OCI-LY3 (cell line): ENCODE measurements at regions not wholly inside any gene's neighbourhood (a gene's known extent, or its start where the extent isn't known, plus 50 kb on each side); places are given as distances from the start of the nearest gene placed in this dataset.

Experiments
- H2AFZ ChIP-seq: fragments of 200-600, 300-600 bp; shearing (Covaris generic); 2 replicates; pipeline ENCODE4 v1.6.0; 2014; ENCODE audit warnings: antibody characterized with exemption, low read depth, low read length
- H3K27ac ChIP-seq: fragments of 200-600, 300-600 bp; sonication (generic); 2 replicates; pipeline ENCODE4 v1.5.1; 2014; ENCODE audit warnings: mild to moderate bottlenecking, low read length, moderate library complexity, mixed read lengths
- H3K27me3 ChIP-seq: fragments of 200-600, 300-600 bp; sonication (generic); 2 replicates; pipeline ENCODE4 v1.6.1; 2014; ENCODE audit warnings: low read depth, low read length, mixed read lengths
- H3K36me3 ChIP-seq: fragments of 200-600, 300-600 bp; sonication (generic); replicated peaks from 2 replicates; pipeline ENCODE3; 2014; ENCODE audit warnings: low read depth, low read length, mixed read lengths
- H3K4me1 ChIP-seq: fragments of 300-600, 200-600 bp; sonication (generic); 2 replicates; pipeline ENCODE4 v1.6.1; 2014; ENCODE audit warnings: low read length, mixed read lengths
- H3K4me2 ChIP-seq: fragments of 200-600, 300-600 bp; sonication (generic); 2 replicates; pipeline ENCODE4 v1.6.1; 2014; ENCODE audit warnings: low read length, mixed read lengths
- H3K4me3 ChIP-seq: fragments of 300-600, 200-600 bp; sonication (generic); 2 replicates; pipeline ENCODE4 v1.5.1; 2014; ENCODE audit warnings: antibody characterized with exemption, mild to moderate bottlenecking, low read length, moderate library complexity
- H3K79me2 ChIP-seq: fragments of 300-600, 200-600 bp; shearing (Covaris generic); 2 replicates; pipeline ENCODE4 v1.6.1; 2014; ENCODE audit warnings: mild to moderate bottlenecking, low read length, mixed read lengths
- H3K9ac ChIP-seq: fragments of 300-600, 200-600 bp; shearing (Covaris generic); 2 replicates; pipeline ENCODE4 v1.6.0; 2014; ENCODE audit warnings: mild to moderate bottlenecking, low read length, moderate library complexity
- H3K9me3 ChIP-seq: fragments of 200-600, 300-600 bp; shearing (Covaris generic); 2 replicates; pipeline ENCODE4 v1.6.1; 2014; ENCODE audit warnings: low read length, mixed read lengths; ENCODE audit not compliant: insufficient read depth
- H4K20me1 ChIP-seq: fragments of 200-600, 300-600 bp; sonication (generic); 2 replicates; pipeline ENCODE4 v1.6.1; 2016; ENCODE audit warnings: low read length, mixed read lengths; ENCODE audit not compliant: insufficient read depth
- CTCF ChIP-seq: fragments of 200-600, 300-600 bp; sonication (generic); IDR thresholded peaks from 2 replicates; pipeline ENCODE4 v1.5.1; 2014; ENCODE audit warnings: antibody characterized with exemption, low read length, low read depth
- EZH2phosphoT487 ChIP-seq: fragments of 200-600 bp; shearing (Covaris generic); IDR thresholded peaks from 2 replicates; pipeline ENCODE4 v1.6.1; 2018; ENCODE audit warnings: antibody characterized with exemption, mixed run types, low read depth

GRCh38 chr5:58149345-58149744 lies 310.5 kb downstream of the PLK2 start:
- TF ChIP-seq CTCF (no peak), EZH2phosphoT487 (no peak)
- Histone ChIP-seq H3K4me3 (no peak overlapping the region), H3K36me3 (no peaks in the 10 kb centered on the region), H3K27ac (no peak overlapping the region), H4K20me1 (no peaks in the 10 kb centered on the region), H3K79me2 (no peaks in the 10 kb centered on the region), H3K4me1 (no peaks in the 10 kb centered on the region), H3K4me2 (no peak overlapping the region), H3K9me3 (no peaks in the 10 kb centered on the region), H2AFZ (no peak overlapping the region), H3K27me3 (no peaks in the 10 kb centered on the region), H3K9ac (no peak overlapping the region)

DNA sequence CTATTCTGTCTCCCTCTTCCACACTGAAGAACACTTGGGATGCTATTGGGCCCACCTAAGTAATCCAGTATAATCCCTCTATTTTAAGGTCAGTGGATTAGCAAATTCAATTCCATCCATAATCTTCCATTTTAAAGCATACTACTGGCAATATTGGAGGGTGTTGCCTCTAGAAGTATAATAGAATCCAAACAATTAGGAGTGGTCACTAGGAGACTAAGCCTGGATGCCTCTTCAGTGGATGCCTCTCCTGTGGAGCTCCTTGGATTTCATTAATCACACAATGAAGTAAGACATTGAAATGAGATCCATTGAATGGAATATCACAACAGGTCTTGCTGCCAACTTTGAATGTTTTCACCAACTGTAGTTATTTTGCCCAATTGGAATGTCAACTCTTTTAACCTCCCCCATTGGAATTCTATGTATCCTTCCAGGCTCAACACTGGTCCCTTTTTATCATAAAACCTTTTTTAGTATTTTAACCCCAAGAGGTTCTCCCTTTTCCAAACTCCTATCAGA lies 311.6 kb downstream of the PLK2 start:
- H3K4me3 ChIP-seq, result no peak overlapping the region
- H2AFZ ChIP-seq, result no peak overlapping the region
- H3K4me1 ChIP-seq, result no peaks in the 10 kb centered on the region
- TF ChIP-seq CTCF (no peak), EZH2phosphoT487 (no peak)
- no peak overlapping the region for H3K27ac ChIP-seq
- no peak overlapping the region for H3K4me2 ChIP-seq
- no peaks in the 10 kb centered on the region for H3K27me3 ChIP-seq
- H3K9ac ChIP-seq, result no peak overlapping the region
- H3K9me3 ChIP-seq, result no peaks in the 10 kb centered on the region
- no peaks in the 10 kb centered on the region for H3K36me3 ChIP-seq
- H4K20me1 ChIP-seq, result no peaks in the 10 kb centered on the region
- H3K79me2 ChIP-seq, result no peaks in the 10 kb centered on the region

- H3K4me1 ChIP-seq, result no peaks in the 10 kb centered on the region
- TF ChIP-seq CTCF (no peak), EZH2phosphoT487 (no peak)
- H3K36me3 ChIP-seq, result no peaks in the 10 kb centered on the region
- no peak overlapping the region for H2AFZ ChIP-seq
- no peaks in the 10 kb centered on the region for H3K27me3 ChIP-seq
- H3K79me2 ChIP-seq, result no peaks in the 10 kb centered on the region
- no peak overlapping the region for H3K4me2 ChIP-seq
- H3K4me3 ChIP-seq, result no peak overlapping the region
- no peak overlapping the region for H3K9ac ChIP-seq
- no peaks in the 10 kb centered on the region for H4K20me1 ChIP-seq
- no peak overlapping the region for H3K27ac ChIP-seq
- H3K9me3 ChIP-seq, result no peaks in the 10 kb centered on the region
Measured at GRCh38 chr5:58145397-58145934, 314.4 kb downstream of the PLK2 start.

- Histone ChIP-seq H3K79me2 (no peaks in the 10 kb centered on the region), H3K9me3 (no peaks in the 10 kb centered on the region)
- TF ChIP-seq CTCF (no peak), EZH2phosphoT487 (no peak)
Measured at GRCh38 chr5:58143727-58144126, 316.2 kb downstream of the PLK2 start.

More at GRCh38 chr5:58143727-58144126, 316.2 kb downstream of the PLK2 start:
- Histone ChIP-seq H3K27ac (no peak overlapping the region), H4K20me1 (no peaks in the 10 kb centered on the region), H3K27me3 (no peaks in the 10 kb centered on the region), H3K4me1 (no peaks in the 10 kb centered on the region), H2AFZ (no peak overlapping the region), H3K9ac (no peak overlapping the region), H3K36me3 (no peaks in the 10 kb centered on the region), H3K4me3 (no peak overlapping the region), H3K4me2 (no peak overlapping the region)
